ENCODE measurements at regions not wholly inside any gene's neighbourhood (a gene's known extent, or its start where the extent isn't known, plus 50 kb on each side); places are given as distances from the start of the nearest gene placed in this dataset.

DNA sequence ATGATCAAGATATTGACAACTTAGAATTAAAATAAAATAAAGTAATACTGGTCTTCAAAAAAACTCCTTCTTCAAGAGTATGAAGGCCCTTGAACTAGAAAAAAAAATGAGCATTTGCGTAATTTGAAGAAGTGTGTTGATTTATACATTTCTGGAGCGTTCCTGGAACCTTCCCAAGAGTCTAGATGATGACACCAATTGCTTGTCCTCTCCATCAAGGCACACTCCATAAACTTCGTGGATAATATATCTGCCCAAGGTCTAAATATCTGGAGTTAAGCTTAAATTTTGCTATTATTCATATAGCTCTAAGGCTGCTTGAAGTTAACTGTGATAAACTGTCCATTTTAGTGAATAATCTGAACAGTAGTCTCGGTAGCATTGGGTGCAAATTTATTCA is 361.3 kb upstream of the CNTN5 start:
- TF ChIP-seq, protein P1, sequence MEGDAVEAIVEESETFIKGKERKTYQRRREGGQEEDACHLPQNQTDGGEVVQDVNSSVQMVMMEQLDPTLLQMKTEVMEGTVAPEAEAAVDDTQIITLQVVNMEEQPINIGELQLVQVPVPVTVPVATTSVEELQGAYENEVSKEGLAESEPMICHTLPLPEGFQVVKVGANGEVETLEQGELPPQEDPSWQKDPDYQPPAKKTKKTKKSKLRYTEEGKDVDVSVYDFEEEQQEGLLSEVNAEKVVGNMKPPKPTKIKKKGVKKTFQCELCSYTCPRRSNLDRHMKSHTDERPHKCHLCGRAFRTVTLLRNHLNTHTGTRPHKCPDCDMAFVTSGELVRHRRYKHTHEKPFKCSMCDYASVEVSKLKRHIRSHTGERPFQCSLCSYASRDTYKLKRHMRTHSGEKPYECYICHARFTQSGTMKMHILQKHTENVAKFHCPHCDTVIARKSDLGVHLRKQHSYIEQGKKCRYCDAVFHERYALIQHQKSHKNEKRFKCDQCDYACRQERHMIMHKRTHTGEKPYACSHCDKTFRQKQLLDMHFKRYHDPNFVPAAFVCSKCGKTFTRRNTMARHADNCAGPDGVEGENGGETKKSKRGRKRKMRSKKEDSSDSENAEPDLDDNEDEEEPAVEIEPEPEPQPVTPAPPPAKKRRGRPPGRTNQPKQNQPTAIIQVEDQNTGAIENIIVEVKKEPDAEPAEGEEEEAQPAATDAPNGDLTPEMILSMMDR (IDR thresholded peaks at IDR 0.05; ENCODE audit: low read depth, low read length) = no peak
- DNase-seq (ENCODE audit: low read depth in 2 of 2) = no peak
- H3K4me3 ChIP-seq (replicated peaks in 1 of 2; ENCODE audit: low read depth in 2 of 2, low read length in 2 of 2) = no peak overlapping the region

DNA sequence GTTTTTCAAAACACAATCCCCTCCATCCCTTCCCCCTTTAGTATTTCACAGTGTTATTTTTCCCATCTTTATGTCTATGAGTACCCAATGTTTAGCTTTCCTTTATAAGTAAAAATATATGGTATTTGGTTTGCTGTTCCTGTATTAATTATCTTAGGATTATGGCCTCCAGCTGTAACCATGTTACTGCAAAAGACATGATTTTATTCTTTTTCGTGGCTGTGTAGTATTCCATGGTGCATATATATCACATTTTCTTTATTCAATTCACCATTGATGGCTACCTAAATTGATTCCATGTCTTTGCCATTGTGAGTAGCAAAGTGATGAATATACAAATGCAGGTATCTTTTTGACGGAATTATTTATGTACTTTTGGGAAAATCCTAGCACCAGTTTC is 346.4 kb upstream of the CNTN5 start:
- TF ChIP-seq, protein P1 (IDR thresholded peaks at IDR 0.05; ENCODE audit: low read depth, low read length) = no peak
- no peak overlapping the region for H3K4me3 ChIP-seq (replicated peaks in 1 of 2; ENCODE audit: low read depth in 2 of 2, low read length in 2 of 2)

DNA sequence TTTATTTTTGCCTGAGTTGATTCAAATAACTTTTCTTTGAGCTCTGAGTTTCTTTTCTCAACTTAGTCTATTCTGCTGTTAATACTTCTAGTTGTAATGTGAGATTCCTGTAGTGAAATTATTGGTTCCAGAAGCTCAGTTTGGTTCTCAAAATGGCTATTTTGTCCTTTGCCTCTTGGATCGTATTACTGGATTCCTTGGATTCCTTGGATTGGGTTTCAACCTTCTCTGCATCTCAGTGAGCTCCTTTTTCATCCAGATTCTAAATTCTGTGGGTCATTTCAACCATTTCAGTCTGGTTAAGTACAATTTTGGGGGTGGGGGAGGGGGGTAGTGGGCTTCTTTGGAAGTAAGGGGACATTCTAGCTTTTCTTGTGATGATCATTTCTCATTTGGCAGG is 341.1 kb upstream of the CNTN5 start:
- TF ChIP-seq, protein P1 (IDR thresholded peaks at IDR 0.05; ENCODE audit: low read depth, low read length) = no peak
- H3K4me3 ChIP-seq (replicated peaks in 1 of 2; ENCODE audit: low read depth in 2 of 2, low read length in 2 of 2) = no peak overlapping the region
- no peak for DNase-seq (ENCODE audit: low read depth in 2 of 2)

More for the DNA sequence above, 346.4 kb upstream of the CNTN5 start:
- no peak for DNase-seq (ENCODE audit: low read depth in 2 of 2)

DNA sequence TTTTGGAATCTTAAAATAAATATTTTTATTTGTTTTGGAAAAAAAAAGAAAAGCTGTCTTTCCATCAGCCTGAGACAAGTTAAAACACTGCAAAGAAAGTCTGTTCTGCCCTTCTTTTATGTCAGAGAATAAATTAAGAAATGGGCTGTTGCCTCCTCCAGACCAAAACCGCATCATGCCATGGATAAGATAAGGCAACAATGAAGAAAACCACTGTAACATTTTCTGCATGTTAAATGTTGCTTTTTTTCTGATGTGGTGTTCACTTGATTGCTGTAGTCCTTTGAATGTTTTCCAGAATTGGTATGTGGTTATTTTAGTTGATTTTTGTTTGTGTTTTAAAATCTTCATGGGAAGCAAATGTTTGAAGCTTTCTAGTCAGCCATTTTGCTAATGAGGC is 319.2 kb upstream of the CNTN5 start:
- TF ChIP-seq, protein P1 (IDR thresholded peaks at IDR 0.05; ENCODE audit: low read depth, low read length) = no peak
- peak in 1 of 2 donors; percentile 42 for DNase-seq (ENCODE audit: low read depth in 2 of 2)
- H3K4me3 ChIP-seq (replicated peaks in 1 of 2; ENCODE audit: low read depth in 2 of 2, low read length in 2 of 2) = no peak overlapping the region

DNA sequence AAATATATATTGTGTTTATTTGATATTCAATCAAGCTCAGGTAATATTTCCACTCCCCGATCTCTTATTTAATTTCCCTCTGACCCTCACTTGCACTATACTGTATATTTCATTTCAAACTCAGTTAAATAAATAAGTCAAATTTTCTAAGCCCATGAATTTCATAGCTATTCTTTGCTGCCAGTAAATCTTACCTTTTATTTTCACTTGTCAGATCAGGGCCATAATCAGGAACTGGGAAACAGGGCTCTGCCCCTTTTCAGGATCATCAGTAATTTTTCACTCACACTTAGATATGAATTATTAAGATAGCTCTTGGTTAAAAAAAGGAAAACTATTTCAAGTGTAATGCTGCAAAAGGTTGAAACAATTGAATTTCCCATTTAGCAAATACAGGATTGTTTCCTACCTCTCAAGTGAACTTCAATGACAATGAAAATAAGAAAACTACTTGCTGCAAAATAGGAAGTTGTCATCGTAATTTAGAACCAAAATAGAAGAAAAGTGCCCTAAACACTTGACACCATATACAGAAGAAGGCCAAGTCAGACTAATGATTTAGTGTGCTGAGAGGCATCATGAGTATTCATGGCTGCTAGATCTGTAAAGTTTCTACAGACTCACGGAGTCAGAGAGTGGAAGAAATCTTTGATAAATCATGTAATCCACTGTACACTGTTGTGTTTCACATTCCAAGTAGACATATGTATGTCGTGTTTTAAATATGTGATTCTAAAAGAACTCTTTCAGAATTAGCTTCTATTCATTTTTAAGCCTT is 316.8 kb upstream of the CNTN5 start:
- no peak overlapping the region for H3K4me3 ChIP-seq (replicated peaks in 1 of 2; ENCODE audit: low read depth in 2 of 2, low read length in 2 of 2)
- TF ChIP-seq, protein P1 (IDR thresholded peaks at IDR 0.05; ENCODE audit: low read depth, low read length) = no peak

DNA sequence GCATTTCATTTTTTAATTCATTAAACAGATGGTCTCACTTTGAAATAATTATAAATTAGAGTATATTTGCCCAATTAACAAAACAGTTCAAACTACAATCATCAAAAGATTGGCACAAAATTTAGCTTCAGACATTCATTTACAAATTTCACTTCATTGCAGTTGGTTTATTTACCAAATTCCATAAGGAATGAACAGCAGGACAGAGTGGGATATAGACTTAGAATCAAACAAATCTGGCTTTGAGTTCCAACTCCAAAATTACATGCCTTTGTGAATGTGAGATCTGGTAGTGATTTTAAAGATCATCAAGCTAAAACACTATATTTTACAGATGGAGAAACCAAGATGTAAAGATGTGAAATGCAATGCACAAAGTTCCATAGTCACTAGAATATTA is 310.7 kb upstream of the CNTN5 start:
- TF ChIP-seq, protein P1 (IDR thresholded peaks at IDR 0.05; ENCODE audit: low read depth, low read length) = no peak
- DNase-seq (ENCODE audit: low read depth in 2 of 2) = no peak
- no peak overlapping the region for H3K4me3 ChIP-seq (replicated peaks in 1 of 2; ENCODE audit: low read depth in 2 of 2, low read length in 2 of 2)

More for the DNA sequence above, 316.8 kb upstream of the CNTN5 start:
- DNase-seq (ENCODE audit: low read depth in 2 of 2) = no peak
